Spleen (tissue), 11 donors: ENCODE measurements at regions not wholly inside any gene's neighbourhood (a gene's known extent, or its start where the extent isn't known, plus 50 kb on each side); places are given as distances from the start of the nearest gene placed in this dataset.
"Not testable (repeated sequence)": the region's sequence is repeated elsewhere in the genome, so short reads cannot be mapped to it uniquely, and the experiment has no call there.

ENCODE experiments used
- DNase-seq: peaks from one replicate; pipeline ENCODE4 v3.0.0-alpha.2; 2020
- H3K27ac ChIP-seq, 8 donors: fragments of 200-600 bp; sonication (generic) in 7 of 8; 1 replicate in 4 of 8; 2 replicates in 4 of 8; pipeline versions ENCODE4 v1.5.0 to v1.8.0; 2016 to 2021; ENCODE audit warnings: inconsistent platforms in 4 of 8, mild to moderate bottlenecking in 4 of 8, moderate library complexity in 1 of 8
- H3K27me3 ChIP-seq, 7 donors: fragments of 200-600 bp; sonication (generic) in 6 of 7; replicated peaks in 1 of 7; 1 replicate in 4 of 7; 2 replicates in 3 of 7; pipeline versions ENCODE4 v1.5.0 to v1.8.0; 2016 to 2021; ENCODE audit warnings: inconsistent platforms in 3 of 7, mild to moderate bottlenecking in 1 of 7
- H3K36me3 ChIP-seq, 6 donors: fragments of 200-600 bp; sonication (generic) in 5 of 6; 1 replicate in 4 of 6; 2 replicates in 2 of 6; pipeline versions ENCODE4 v1.5.0 to v1.8.0; 2016 to 2021; ENCODE audit warnings: inconsistent platforms in 2 of 6
- H3K4me1 ChIP-seq, 6 donors: fragments of 200-600 bp; sonication (generic) in 5 of 6; 1 replicate in 3 of 6; 2 replicates in 3 of 6; pipeline versions ENCODE4 v1.5.0 to v1.8.0; 2016 to 2021; ENCODE audit warnings: inconsistent platforms in 3 of 6
- H3K4me3 ChIP-seq, 8 donors: fragments of 200-600 bp; sonication (generic) in 7 of 8; 1 replicate in 4 of 8; 2 replicates in 4 of 8; pipeline versions ENCODE4 v1.5.0 to v1.8.0; 2016 to 2021; ENCODE audit warnings: inconsistent platforms in 4 of 8, mild to moderate bottlenecking in 4 of 8, moderate library complexity in 2 of 8
- H3K9me3 ChIP-seq, 8 donors: fragments of 200-600 bp; sonication (generic) in 7 of 8; 1 replicate in 4 of 8; 2 replicates in 4 of 8; pipeline versions ENCODE4 v1.5.0 to v1.8.0; 2016 to 2021; ENCODE audit warnings: inconsistent platforms in 4 of 8
- CTCF ChIP-seq, 11 experiments: fragments of 200-600 bp in 7 of 11; fragments of 450-650 bp in 4 of 11; sonication (generic) in 4 of 11; IDR thresholded peaks in 8 of 11; conservative IDR thresholded peaks in 3 of 11; 1 replicate in 7 of 11; 2 replicates in 4 of 11; pipeline versions ENCODE4 v1.4.0 to v1.8.0; 2016 to 2021; ENCODE audit warnings: antibody characterized with exemption in 11 of 11, inconsistent platforms in 4 of 11, mild to moderate bottlenecking in 1 of 11
- POLR2A ChIP-seq, 3 donors: fragments of 450-650 bp; IDR thresholded peaks; one replicate each; pipeline ENCODE4 v1.5.1; 2017; ENCODE audit warnings: antibody characterized with exemption in 3 of 3, mild to moderate bottlenecking in 1 of 3
- POLR2AphosphoS5 ChIP-seq, 3 donors: sonication (generic); formaldehyde crosslinking; IDR thresholded peaks; one replicate each; pipeline ENCODE4 v1.5.1; 2017; ENCODE audit warnings: antibody characterized with exemption in 3 of 3
- WGBS, 5 donors: extraction: QIAGEN DNeasy Blood & Tissue Kit in 3 of 5; methylation state at CpG; one replicate each; pipeline versions ENCODE4 v1.1.5 to v1.1.7; 2013 to 2018; 5-methylcytosine and 5-hydroxymethylcytosine counted together
- intact Hi-C: fragments of 100-400 bp; cut with DNase I; formaldehyde crosslinking; loops from one replicate; pipeline ENCODE4 v1.15.0; 2023; ENCODE audit warnings: low total_unique reads
- donor health status: healthy with polysubstance abuse.
- donor health status: DM: no; HTN: no; CAD: no; lungs with moderate emphysema.
- donor health status: DM: no; HTN: no; CAD: no.
- donor health status: Bipolar disorder and iron deficiency.
- donor health status: healthy.
- donor health status: DM: no; HTN: no; CAD: no.
- donor health status: DM: yes; HTN: yes; CAD: no.

GRCh38 chr2:144621266-144621665, 101.3 kb upstream of the ZEB2 start:
- WGBS, 5 donors = 79 to 92% (median 86%) methylated on average over 3 of the region's 3 CpGs
- no peak overlapping the region for H3K4me3 ChIP-seq
- H3K27me3 ChIP-seq = no peaks in the 10 kb centered on the region
- H3K36me3 ChIP-seq = no peaks in the 10 kb centered on the region
- no peak for DNase-seq
- TF ChIP-seq CTCF (IDR thresholded peaks at IDR 0.05 in 8 of 11, conservative IDR thresholded peaks at IDR 0.05 in 3 of 11) (no peak), POLR2AphosphoS5 (IDR thresholded peaks at IDR 0.05) (no peak), POLR2A (IDR thresholded peaks at IDR 0.05) (no peak)
- no peak overlapping the region for H3K27ac ChIP-seq
- peaks cover 0 to 16% (median 9%) of the 10 kb centered on the region in 8 donors for H3K9me3 ChIP-seq
- intact Hi-C loops = no loop called here
- no peaks in the 10 kb centered on the region for H3K4me1 ChIP-seq

DNA sequence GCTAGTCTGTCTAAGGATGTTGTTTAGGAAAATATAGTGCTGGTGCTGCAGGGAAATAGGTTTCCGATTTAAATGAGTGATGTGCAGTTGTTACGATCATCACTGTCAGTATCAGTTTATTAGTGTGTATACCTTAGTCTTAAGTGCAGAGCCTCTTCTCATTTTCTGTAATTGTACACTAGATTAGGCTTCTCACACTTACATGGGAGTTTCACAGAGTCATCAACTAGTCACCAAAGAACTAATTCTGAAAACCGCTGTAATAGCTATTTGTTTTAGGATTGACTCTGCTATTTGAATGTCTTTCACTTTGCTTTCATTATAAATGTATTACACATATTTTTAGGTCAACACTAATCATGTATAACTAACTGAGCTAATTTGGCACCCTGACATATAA, 99.8 kb upstream of the ZEB2 start:
- Histone ChIP-seq H3K27me3 (no peaks in the 10 kb centered on the region), H3K27ac (no peak overlapping the region), H3K36me3 (no peaks in the 10 kb centered on the region), H3K4me1 (no peaks in the 10 kb centered on the region), H3K4me3 (no peak overlapping the region), H3K9me3 (peaks cover 0 to 16% (median 9%) of the 10 kb centered on the region in 8 donors)
- intact Hi-C loops = no loop called here
- no peak for TF ChIP-seq POLR2A (IDR thresholded peaks at IDR 0.05)
- TF ChIP-seq POLR2AphosphoS5 (IDR thresholded peaks at IDR 0.05) = no peak
- no peak for TF ChIP-seq CTCF (IDR thresholded peaks at IDR 0.05 in 8 of 11, conservative IDR thresholded peaks at IDR 0.05 in 3 of 11)
- 50 to 58% (median 54%) methylated on average over 3 of the region's 3 CpGs for WGBS, 5 donors
- no peak for DNase-seq

DNA sequence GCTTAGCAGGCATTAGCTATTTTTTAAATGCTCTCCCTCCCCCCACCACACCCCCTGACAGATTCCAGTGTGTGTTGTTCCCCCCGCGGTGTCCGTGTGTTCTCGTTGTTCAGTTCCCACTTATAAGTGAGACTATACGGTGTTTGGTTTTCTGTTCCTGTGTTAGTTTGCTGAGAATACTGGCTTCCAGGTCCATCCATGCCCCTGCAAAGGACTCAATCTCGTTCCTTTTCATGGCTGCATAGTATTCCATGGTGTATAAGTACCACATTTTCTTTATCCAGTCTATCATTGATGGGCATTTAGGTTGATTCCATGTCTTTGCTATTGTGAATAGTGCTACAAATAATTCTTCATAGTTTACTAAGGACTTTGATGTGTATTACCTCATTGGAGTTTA, 97.3 kb upstream of the ZEB2 start:
- H3K9me3 ChIP-seq = peaks cover 0 to 17% (median 2%) of the 10 kb centered on the region in 8 donors
- H3K36me3 ChIP-seq, H3K27ac ChIP-seq, H3K27me3 ChIP-seq, DNase-seq, intact Hi-C loops, H3K4me3 ChIP-seq, H3K4me1 ChIP-seq: not testable (repeated sequence)
- WGBS, 5 donors = 93 to 97% (median 95%) methylated on average over 6 of the region's 6 CpGs

DNA sequence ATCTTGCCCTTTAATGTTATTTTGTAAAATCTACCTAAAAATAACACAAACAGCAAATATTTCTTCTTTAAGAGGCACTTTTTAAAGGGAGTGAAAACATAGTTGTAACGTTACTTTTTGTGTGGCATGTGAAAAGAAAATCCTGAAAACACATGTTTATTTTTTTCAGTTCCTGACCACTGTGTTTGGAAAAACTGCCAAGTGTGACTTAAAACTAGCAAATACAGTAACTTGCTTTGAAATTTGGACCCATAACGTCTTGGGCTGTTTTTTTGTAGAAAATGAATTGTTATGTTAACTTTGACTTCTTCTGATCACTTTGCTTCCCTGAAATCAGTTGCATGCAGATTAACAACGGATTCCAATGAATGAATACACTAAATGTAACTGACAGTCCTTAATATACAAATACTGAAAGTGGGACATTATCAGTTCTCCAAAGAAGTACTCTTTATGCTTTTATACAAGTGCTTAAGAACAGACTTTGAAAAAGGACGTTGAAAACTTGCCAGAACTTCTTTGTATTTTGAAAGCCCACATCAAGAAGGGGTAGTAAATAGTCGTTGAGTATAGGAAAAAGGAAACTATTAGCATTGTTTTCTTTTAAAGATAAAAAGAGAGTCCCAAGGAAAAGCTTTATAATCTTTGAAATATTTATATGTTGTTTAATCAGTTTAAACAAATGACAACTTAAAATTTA, 96.1 kb upstream of the ZEB2 start:
- intact Hi-C loops = no loop called here
- 38 to 46% (median 45%) methylated on average over 5 of the region's 5 CpGs for WGBS, 5 donors
- TF ChIP-seq CTCF (IDR thresholded peaks at IDR 0.05 in 8 of 11, conservative IDR thresholded peaks at IDR 0.05 in 3 of 11) (no peak), POLR2AphosphoS5 (IDR thresholded peaks at IDR 0.05) (no peak), POLR2A (IDR thresholded peaks at IDR 0.05) (no peak)
- Histone ChIP-seq H3K27me3 (no peaks in the 10 kb centered on the region), H3K9me3 (peaks cover 0 to 13% (median 0%) of the 10 kb centered on the region in 8 donors), H3K4me1 (no peaks in the 10 kb centered on the region), H3K4me3 (no peak overlapping the region), H3K27ac (no peak overlapping the region), H3K36me3 (no peaks in the 10 kb centered on the region)
- DNase-seq = no peak
